OCI-LY7 (cell line): ENCODE measurements at regions not wholly inside any gene's neighbourhood (a gene's known extent, or its start where the extent isn't known, plus 50 kb on each side); places are given as distances from the start of the nearest gene placed in this dataset.

ENCODE experiments used
- CTCF ChIP-seq: fragments of 200-600 bp; sonication (generic); conservative IDR thresholded peaks from 2 replicates; pipeline ENCODE4 v1.5.1; 2014; ENCODE audit warnings: mild to moderate bottlenecking, antibody characterized with exemption, low read length, moderate library complexity, mixed read lengths
- EZH2phosphoT487 ChIP-seq: fragments of 200-600 bp; sonication (generic); IDR thresholded peaks from 2 replicates; pipeline ENCODE4 v1.6.1; 2018; ENCODE audit warnings: low read depth, borderline replicate concordance, mild to moderate bottlenecking, mixed run types, antibody characterized with exemption, low read length, moderate library complexity, mixed read lengths

- TF ChIP-seq CTCF, result no peak
- no peak for TF ChIP-seq EZH2phosphoT487
Measured at GRCh38 chr6:91834813-91835212, 1247.9 kb upstream of the MAP3K7 start.
